ENCODE measurements at regions not wholly inside any gene's neighbourhood (a gene's known extent, or its start where the extent isn't known, plus 50 kb on each side); places are given as distances from the start of the nearest gene placed in this dataset.

- DNase-seq (ENCODE audit: low spot score), result no peak
- TF ChIP-seq CTCF (IDR thresholded peaks at IDR 0.05; ENCODE audit: extremely low read depth, missing control alignments), result no peak
These were observed 215.3 kb upstream of the CSF3R start for GRCh38 chr1:36697836-36698605.

- TF ChIP-seq CTCF (IDR thresholded peaks at IDR 0.05; ENCODE audit: extremely low read depth, missing control alignments), result no peak
- DNase-seq (ENCODE audit: low spot score), result no peak
These were observed 213.7 kb upstream of the CSF3R start for GRCh38 chr1:36696261-36696940.

GRCh38 chr1:36693603-36694002, 210.9 kb upstream of the CSF3R start:
- no peak for TF ChIP-seq CTCF (IDR thresholded peaks at IDR 0.05; ENCODE audit: extremely low read depth, missing control alignments)

GRCh38 chr1:36693161-36693525, 210.4 kb upstream of the CSF3R start:
- no peak for DNase-seq (ENCODE audit: low spot score)
- no peak for TF ChIP-seq CTCF (IDR thresholded peaks at IDR 0.05; ENCODE audit: extremely low read depth, missing control alignments)

More at GRCh38 chr1:36693603-36694002, 210.9 kb upstream of the CSF3R start:
- no peak for DNase-seq (ENCODE audit: low spot score)

- no peak for TF ChIP-seq CTCF (IDR thresholded peaks at IDR 0.05; ENCODE audit: extremely low read depth, missing control alignments)
- no peak for DNase-seq (ENCODE audit: low spot score)
These were observed 209.9 kb upstream of the CSF3R start for GRCh38 chr1:36692465-36693160.

- TF ChIP-seq CTCF (IDR thresholded peaks at IDR 0.05; ENCODE audit: extremely low read depth, missing control alignments), result no peak
- DNase-seq (ENCODE audit: low spot score), result no peak
These were observed 208.7 kb upstream of the CSF3R start for GRCh38 chr1:36691374-36691773.

- no peak for DNase-seq (ENCODE audit: low spot score)
- TF ChIP-seq CTCF (IDR thresholded peaks at IDR 0.05; ENCODE audit: extremely low read depth, missing control alignments), result no peak
These were observed 207.3 kb upstream of the CSF3R start for GRCh38 chr1:36689992-36690391.

All from GM20000 (cell line).